H9 (cell line): ENCODE measurements at regions not wholly inside any gene's neighbourhood (a gene's known extent, or its start where the extent isn't known, plus 50 kb on each side); places are given as distances from the start of the nearest gene placed in this dataset.

Experiments used
- DNase-seq: peaks from one replicate; pipeline ENCODE4 v3.0.0-alpha.2; 2017
- H2AFZ ChIP-seq: one replicate; pipeline ENCODE4 v1.6.1; 2013; ENCODE audit warnings: mild to moderate bottlenecking, low read length, control low read depth, moderate library complexity
- H2AK5ac ChIP-seq: 2 replicates; pipeline ENCODE4 v1.6.1; 2013; ENCODE audit warnings: low read length, control low read depth, mixed read lengths; ENCODE audit not compliant: insufficient read length
- H2BK120ac ChIP-seq: one replicate; pipeline ENCODE4 v1.6.1; 2013; ENCODE audit warnings: low read depth, mild to moderate bottlenecking, low read length, control low read depth, inconsistent platforms; ENCODE audit not compliant: poor library complexity, severe bottlenecking
- H2BK12ac ChIP-seq: 2 replicates; pipeline ENCODE4 v1.6.1; 2013; ENCODE audit warnings: low read length, control low read depth, mixed read lengths, low read depth; ENCODE audit not compliant: insufficient read length
- H2BK15ac ChIP-seq: 2 replicates; pipeline ENCODE4 v1.6.1; 2013; ENCODE audit warnings: low read depth, low read length, control low read depth
- H2BK20ac ChIP-seq: one replicate; pipeline ENCODE4 v1.6.1; 2013; ENCODE audit warnings: low read depth, mild to moderate bottlenecking, low read length, control low read depth, inconsistent platforms; ENCODE audit not compliant: poor library complexity, severe bottlenecking
- H2BK5ac ChIP-seq: 2 replicates; pipeline ENCODE4 v1.6.1; 2013; ENCODE audit warnings: low read length, control low read depth, mixed read lengths; ENCODE audit not compliant: insufficient read length
- H3K14ac ChIP-seq: 2 replicates; pipeline ENCODE4 v1.6.1; 2013; ENCODE audit warnings: low read length, control low read depth; ENCODE audit not compliant: insufficient read depth
- H3K18ac ChIP-seq: 2 replicates; pipeline ENCODE4 v1.6.1; 2013; ENCODE audit warnings: low read depth, mild to moderate bottlenecking, mixed read lengths, low read length, control low read depth; ENCODE audit not compliant: insufficient read length
- H3K23ac ChIP-seq: 2 replicates; pipeline ENCODE4 v1.6.1; 2013; ENCODE audit warnings: low read length, control low read depth, mixed read lengths, low read depth; ENCODE audit not compliant: insufficient read length
- H3K23me2 ChIP-seq: 2 replicates; pipeline ENCODE4 v1.6.1; 2013; ENCODE audit warnings: low read depth, mild to moderate bottlenecking, mixed read lengths, low read length, control low read depth; ENCODE audit not compliant: insufficient read length, poor library complexity, severe bottlenecking
- H3K27ac ChIP-seq: 2 replicates; pipeline ENCODE4 v1.5.1; 2013; ENCODE audit warnings: low read length, control low read depth, mixed read lengths, low read depth; ENCODE audit not compliant: insufficient read length
- H3K27me3 ChIP-seq: 2 replicates; pipeline ENCODE4 v1.6.1; 2013; ENCODE audit warnings: low read length, control low read depth, inconsistent platforms; ENCODE audit not compliant: insufficient read depth
- H3K4ac ChIP-seq: 2 replicates; pipeline ENCODE4 v1.6.1; 2013; ENCODE audit warnings: low read depth, mild to moderate bottlenecking, control low read depth, inconsistent platforms, low read length, moderate library complexity
- H3K4me1 ChIP-seq: 2 replicates; pipeline ENCODE4 v1.6.1; 2013; ENCODE audit warnings: low read length, control low read depth, inconsistent platforms; ENCODE audit not compliant: insufficient read depth
- H3K4me2 ChIP-seq: 2 replicates; pipeline ENCODE4 v1.6.1; 2013; ENCODE audit warnings: low read length, control low read depth, mixed read lengths; ENCODE audit not compliant: insufficient read length, insufficient read depth
- H3K56ac ChIP-seq: 2 replicates; pipeline ENCODE4 v1.6.1; 2013; ENCODE audit warnings: low read depth, mild to moderate bottlenecking, mixed read lengths, low read length, control low read depth; ENCODE audit not compliant: insufficient read length
- H3K79me1 ChIP-seq: 2 replicates; pipeline ENCODE4 v1.6.1; 2013; ENCODE audit warnings: low read depth, mild to moderate bottlenecking, moderate library complexity, low read length, control low read depth, inconsistent platforms; ENCODE audit not compliant: insufficient read depth, poor library complexity, severe bottlenecking
- H3K79me2 ChIP-seq: 2 replicates; pipeline ENCODE4 v1.6.1; 2013; ENCODE audit warnings: low read length, control low read depth, inconsistent platforms; ENCODE audit not compliant: insufficient read depth
- H3K9ac ChIP-seq: 2 replicates; pipeline ENCODE4 v1.6.1; 2013; ENCODE audit warnings: low read length, control low read depth, mixed read lengths; ENCODE audit not compliant: insufficient read length; ENCODE audit errors: extremely low read depth
- H3K9me3 ChIP-seq: one replicate; pipeline ENCODE4 v1.6.1; 2013; ENCODE audit warnings: low read depth, low read length, inconsistent platforms; ENCODE audit not compliant: control insufficient read depth
- H3T11ph ChIP-seq: one replicate; pipeline ENCODE4 v1.6.1; 2013; ENCODE audit warnings: mild to moderate bottlenecking, low read length, control low read depth, inconsistent platforms
- H4K20me1 ChIP-seq: one replicate; pipeline ENCODE4 v1.6.1; 2013; ENCODE audit not compliant: control insufficient read depth, insufficient read length, insufficient read depth
- H4K5ac ChIP-seq: 2 replicates; pipeline ENCODE4 v1.6.1; 2013; ENCODE audit warnings: low read depth, mild to moderate bottlenecking, mixed read lengths, low read length, control low read depth; ENCODE audit not compliant: insufficient read length
- H4K8ac ChIP-seq: replicated peaks from 2 replicates; pipeline ENCODE4 v1.6.1; 2013; ENCODE audit warnings: low read length, control low read depth, mixed read lengths, low read depth; ENCODE audit not compliant: insufficient read length
- H4K91ac ChIP-seq: 2 replicates; pipeline ENCODE4 v1.6.1; 2013; ENCODE audit warnings: low read depth, mild to moderate bottlenecking, moderate library complexity, mixed read lengths, low read length, control low read depth; ENCODE audit not compliant: insufficient read length
- H3K27ac Mint-ChIP-seq, 3 experiments: 2 replicates in 2 of 3; 3 replicates in 1 of 3; pipeline ENCODE4 v1.8.0; 2020 to 2021; ENCODE audit warnings: mixed read lengths in 3 of 3, mild to moderate bottlenecking in 1 of 3, moderate library complexity in 1 of 3
- H3K27me3 Mint-ChIP-seq: 2 replicates; pipeline ENCODE4 v1.8.0; 2021; ENCODE audit warnings: low read depth, mild to moderate bottlenecking, moderate library complexity, mixed read lengths
- H3K36me3 Mint-ChIP-seq, 3 experiments: 2 replicates in 2 of 3; 3 replicates in 1 of 3; pipeline ENCODE4 v1.8.0; 2020 to 2021; ENCODE audit warnings: low read depth in 3 of 3, mixed read lengths in 3 of 3; ENCODE audit not compliant: insufficient read depth in 1 of 3
- H3K4me1 Mint-ChIP-seq, 2 experiments: 2 replicates each; pipeline ENCODE4 v1.8.0; 2020; ENCODE audit warnings: mixed read lengths in 2 of 2
- H3K4me3 Mint-ChIP-seq, 2 experiments: 2 replicates in 1 of 2; 3 replicates in 1 of 2; pipeline ENCODE4 v1.8.0; 2020 to 2021; ENCODE audit warnings: mild to moderate bottlenecking in 2 of 2, mixed read lengths in 2 of 2, moderate library complexity in 1 of 2
- H3K9me3 Mint-ChIP-seq, 2 experiments: 2 replicates in 1 of 2; 3 replicates in 1 of 2; pipeline ENCODE4 v1.8.0; 2020; ENCODE audit warnings: mild to moderate bottlenecking in 2 of 2, mixed read lengths in 2 of 2, moderate library complexity in 1 of 2
- WGBS: extraction: QIAGEN DNeasy Blood & Tissue Kit; methylation state at CpG from one replicate; pipeline ENCODE4 v1.1.7; 2013; ENCODE audit warnings: missing lambda C conversion rate, low lambda C conversion rate, mixed read lengths; ENCODE audit not compliant: insufficient read length; ENCODE audit errors: extremely low coverage; 5-methylcytosine and 5-hydroxymethylcytosine counted together
- TF ChIP-seq, protein P1 (sequence below): fragments of 200-600 bp; sonication (generic); conservative IDR thresholded peaks from 3 replicates; pipeline ENCODE4 v1.8.0; 2021; ENCODE audit warnings: antibody characterized with exemption, mild to moderate bottlenecking

DNA sequence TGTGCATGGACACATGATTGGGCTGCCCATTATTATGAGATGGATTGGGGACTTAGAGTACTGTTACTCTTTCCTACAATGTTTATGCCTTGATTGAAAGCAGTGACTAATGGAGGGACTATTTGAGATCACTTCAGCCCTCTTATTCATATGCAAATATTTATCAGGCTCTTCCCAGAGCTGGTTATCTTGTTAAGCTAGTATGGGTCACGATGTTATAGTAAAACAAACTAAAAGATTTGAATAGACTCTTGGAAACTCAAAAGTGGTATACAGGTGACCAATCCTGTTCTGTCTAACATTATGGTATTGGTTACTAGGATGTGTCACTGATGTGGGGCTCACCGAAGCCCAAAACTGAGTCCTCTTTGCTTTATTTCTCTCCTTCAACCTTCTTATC is 306.2 kb upstream of the CASK start:
- no CpG with 5 or more reads among the region's 2 CpGs for WGBS
- H3K79me2 ChIP-seq, result no peaks in the 10 kb centered on the region
- H4K5ac ChIP-seq, result no peak overlapping the region
- H3K23me2 ChIP-seq, result no peaks in the 10 kb centered on the region
- H3K27me3 ChIP-seq, result no peaks in the 10 kb centered on the region
- H3T11ph ChIP-seq, result no peak overlapping the region
- H3K18ac ChIP-seq, result no peak overlapping the region
- Mint-ChIP-seq H3K4me3 (no peak overlapping the region), H3K27me3 (no peaks in the 10 kb centered on the region), H3K4me1 (peaks cover 0 to 7% of the 10 kb centered on the region in 2 experiments; a peak in 1 of 4 replicates), H3K27ac (no peak overlapping the region), H3K36me3 (peaks cover 0 to 11% (median 8%) of the 10 kb centered on the region in 3 experiments; a peak in 5 of 7 replicates), H3K9me3 (peaks cover 61 to 65% of the 10 kb centered on the region in 2 experiments)
- no peak overlapping the region for H2AK5ac ChIP-seq
- no peak overlapping the region for H3K56ac ChIP-seq
- no peak overlapping the region for H3K23ac ChIP-seq
- no peak overlapping the region for H2BK12ac ChIP-seq
- no peak for DNase-seq
- no peak overlapping the region for H3K9ac ChIP-seq
- TF ChIP-seq, protein P1, sequence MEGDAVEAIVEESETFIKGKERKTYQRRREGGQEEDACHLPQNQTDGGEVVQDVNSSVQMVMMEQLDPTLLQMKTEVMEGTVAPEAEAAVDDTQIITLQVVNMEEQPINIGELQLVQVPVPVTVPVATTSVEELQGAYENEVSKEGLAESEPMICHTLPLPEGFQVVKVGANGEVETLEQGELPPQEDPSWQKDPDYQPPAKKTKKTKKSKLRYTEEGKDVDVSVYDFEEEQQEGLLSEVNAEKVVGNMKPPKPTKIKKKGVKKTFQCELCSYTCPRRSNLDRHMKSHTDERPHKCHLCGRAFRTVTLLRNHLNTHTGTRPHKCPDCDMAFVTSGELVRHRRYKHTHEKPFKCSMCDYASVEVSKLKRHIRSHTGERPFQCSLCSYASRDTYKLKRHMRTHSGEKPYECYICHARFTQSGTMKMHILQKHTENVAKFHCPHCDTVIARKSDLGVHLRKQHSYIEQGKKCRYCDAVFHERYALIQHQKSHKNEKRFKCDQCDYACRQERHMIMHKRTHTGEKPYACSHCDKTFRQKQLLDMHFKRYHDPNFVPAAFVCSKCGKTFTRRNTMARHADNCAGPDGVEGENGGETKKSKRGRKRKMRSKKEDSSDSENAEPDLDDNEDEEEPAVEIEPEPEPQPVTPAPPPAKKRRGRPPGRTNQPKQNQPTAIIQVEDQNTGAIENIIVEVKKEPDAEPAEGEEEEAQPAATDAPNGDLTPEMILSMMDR, result no peak
- no peak overlapping the region for H3K4me2 ChIP-seq
- H2BK15ac ChIP-seq, result no peak overlapping the region
- H2BK120ac ChIP-seq, result no peak overlapping the region
- no peaks in the 10 kb centered on the region for H3K79me1 ChIP-seq
- H2BK5ac ChIP-seq, result no peak overlapping the region
- no peak overlapping the region for H3K4ac ChIP-seq
- H2AFZ ChIP-seq, result no peak overlapping the region
- H3K9me3 ChIP-seq, result no peaks in the 10 kb centered on the region
- no peak overlapping the region for H4K91ac ChIP-seq
- H4K20me1 ChIP-seq, result no peaks in the 10 kb centered on the region
- H3K4me1 ChIP-seq, result no peaks in the 10 kb centered on the region
- H2BK20ac ChIP-seq, result no peak overlapping the region
- no peak overlapping the region for H3K14ac ChIP-seq
- H4K8ac ChIP-seq, result no peak overlapping the region
- no peak overlapping the region for H3K27ac ChIP-seq
